GM19395 (cell line): ENCODE measurements at regions not wholly inside any gene's neighbourhood (a gene's known extent, or its start where the extent isn't known, plus 50 kb on each side); places are given as distances from the start of the nearest gene placed in this dataset.

Source experiments
- ATAC-seq: cut with Tn5 transposase; IDR thresholded peaks from one replicate; pipeline ENCODE4 v1.9.1; 2021; ENCODE audit warnings: mild to moderate bottlenecking, moderate library complexity; ENCODE audit not compliant: unreplicated experiment

DNA sequence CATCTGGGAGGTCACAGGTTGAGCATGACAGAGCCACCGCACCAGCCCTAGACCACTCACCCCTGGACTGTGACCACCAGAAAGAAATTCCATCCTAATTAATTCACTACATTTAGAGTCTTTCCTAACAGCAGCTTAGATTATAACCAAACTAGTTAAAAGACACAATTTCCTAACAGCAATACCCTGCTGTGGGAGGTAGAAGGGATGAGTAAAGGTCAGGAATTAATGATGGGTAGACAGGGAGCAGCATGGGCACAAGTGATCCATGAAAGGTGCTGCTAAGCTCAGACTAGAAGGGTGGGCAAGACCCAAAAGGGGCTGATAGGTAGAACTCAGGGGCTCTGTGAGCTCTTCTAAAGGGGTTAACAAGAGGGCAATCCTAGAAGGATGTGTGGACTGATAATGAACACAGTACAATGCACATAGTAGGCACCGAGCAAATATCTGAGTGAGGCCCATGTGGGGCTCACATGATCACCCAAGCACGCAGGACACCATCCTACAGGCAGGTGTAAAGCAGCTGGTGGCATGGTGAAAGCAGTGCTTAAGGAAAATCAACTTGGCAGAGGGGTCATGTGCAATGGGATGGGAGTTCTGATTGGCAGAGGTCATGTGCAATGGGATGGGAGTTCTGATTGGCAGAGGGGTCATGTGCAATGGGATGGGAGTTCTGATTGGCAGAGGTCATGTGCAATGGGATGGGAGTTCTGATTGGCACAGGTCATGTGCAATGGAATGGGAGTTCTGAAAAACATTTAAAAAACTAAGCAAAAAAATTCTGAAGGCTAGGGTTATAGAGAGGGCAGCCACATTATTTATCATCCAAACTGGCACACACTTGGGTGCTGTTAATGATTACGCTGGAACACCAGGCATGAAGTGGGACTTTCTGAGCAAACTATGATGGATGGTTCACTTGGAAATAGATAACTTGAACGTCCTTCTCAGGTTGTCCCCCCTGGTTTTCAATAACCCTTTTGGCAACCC lies 188.2 kb upstream of the FOXQ1 start:
- no peak for ATAC-seq

DNA sequence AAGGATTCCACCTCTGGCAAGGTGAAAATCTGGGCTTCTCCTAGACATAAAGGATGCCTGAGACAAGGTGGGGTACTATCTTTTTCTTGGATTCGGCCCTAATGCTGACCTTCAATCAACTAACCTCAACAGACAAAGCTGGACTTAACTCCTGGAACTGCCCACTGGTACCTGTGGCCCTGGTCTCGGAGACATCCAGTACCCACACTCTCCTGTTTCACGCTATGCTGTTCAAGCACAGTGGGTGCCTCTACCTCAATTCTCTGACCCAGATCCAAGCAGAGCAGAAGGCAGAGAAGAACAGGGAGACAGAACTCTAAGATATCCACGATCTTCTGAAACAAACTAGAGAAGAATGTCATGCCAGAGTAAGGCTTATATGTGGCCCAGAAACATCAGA lies 189.8 kb upstream of the FOXQ1 start:
- no peak for ATAC-seq

DNA sequence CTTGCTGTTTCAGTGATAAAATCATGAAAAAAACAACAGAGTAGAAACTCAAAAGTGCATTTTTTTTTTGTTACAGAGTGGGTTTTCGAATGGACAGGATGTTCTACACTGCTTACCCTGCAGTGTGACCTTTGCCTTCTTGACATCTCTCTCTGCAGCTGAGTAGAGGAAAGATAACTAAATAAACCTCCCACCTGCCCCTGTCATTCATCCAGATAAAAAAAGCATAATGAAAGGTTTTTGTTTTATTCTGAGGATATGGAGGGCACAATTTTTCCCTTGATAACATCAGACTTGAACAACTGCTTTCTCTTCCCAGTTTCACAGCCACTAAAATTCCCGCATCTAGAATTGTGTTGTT lies 193.6 kb upstream of the FOXQ1 start:
- no peak for ATAC-seq

DNA sequence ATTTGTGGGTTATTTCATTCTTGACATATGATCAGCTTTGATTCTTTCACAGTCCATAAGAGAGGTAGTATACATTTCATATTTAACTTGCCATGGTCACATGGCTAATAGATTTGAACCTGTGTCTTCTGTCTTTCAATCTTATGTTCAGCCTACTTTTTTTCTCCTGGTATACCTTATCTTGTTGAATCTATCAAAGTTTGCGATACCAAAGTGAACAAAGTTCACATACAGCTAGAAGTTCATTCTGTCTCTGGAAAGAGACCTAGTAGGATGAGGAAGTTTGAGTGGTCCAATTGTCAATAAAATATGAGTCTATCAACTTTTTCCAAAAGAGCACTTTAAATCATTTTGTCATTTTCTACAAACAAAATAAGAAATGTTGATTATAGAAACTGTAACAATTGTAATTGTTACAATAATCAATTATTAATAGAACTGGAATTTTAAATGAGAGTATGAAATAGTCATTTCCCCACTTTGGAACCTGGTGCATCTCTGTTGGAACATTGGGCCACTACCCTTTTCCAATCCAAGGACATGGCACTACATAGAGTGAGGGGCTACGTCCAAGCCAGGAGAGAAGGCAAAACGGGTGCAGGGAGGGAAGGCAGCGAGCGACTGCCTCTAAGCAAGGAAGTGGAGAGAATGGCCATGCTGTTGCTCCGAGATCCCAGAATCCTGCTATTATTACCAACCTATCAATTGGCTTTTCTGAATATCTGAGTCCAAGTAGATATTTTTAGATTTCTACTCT lies 194.2 kb upstream of the FOXQ1 start:
- no peak for ATAC-seq

- ATAC-seq, result no peak
Measured at GRCh38 chr6:1116149-1116548, 195.7 kb upstream of the FOXQ1 start.

DNA sequence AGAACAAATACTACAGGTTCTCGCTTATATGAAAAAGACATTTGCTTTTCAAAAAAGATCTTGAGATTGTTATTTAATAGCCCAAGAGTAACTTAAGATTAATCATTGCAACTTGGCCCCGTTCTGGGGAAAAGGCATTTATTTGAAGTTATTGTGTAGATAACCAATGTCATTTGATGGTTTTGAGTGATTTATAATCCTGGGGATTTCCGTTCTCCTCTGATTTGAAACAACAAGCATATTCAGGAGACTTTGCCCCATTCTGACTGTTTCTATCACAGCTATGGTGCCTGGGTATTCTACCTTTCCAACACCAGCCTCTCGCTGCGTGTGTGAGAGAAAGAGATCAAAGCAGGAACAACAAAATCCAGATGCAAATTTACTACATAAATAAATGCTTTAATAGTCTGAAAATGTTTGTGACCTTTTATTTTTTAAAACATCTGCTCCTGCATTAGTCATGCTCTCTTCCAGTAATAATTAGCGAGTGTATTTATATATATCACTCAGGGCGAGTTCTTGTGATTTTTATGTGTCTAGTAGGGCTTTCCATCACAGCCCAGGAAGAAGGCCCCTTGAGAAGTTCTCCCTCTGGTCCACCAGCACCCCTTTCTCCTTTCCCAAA lies 197.9 kb upstream of the FOXQ1 start:
- ATAC-seq, result no peak

- ATAC-seq, result no peak
Measured at GRCh38 chr6:1111361-1111760, 200.5 kb upstream of the FOXQ1 start.

- no peak for ATAC-seq
Measured at GRCh38 chr6:1110941-1111349, 201.0 kb upstream of the FOXQ1 start.

- ATAC-seq, result no peak
Measured at GRCh38 chr6:1110164-1110563, 201.7 kb upstream of the FOXQ1 start.

- ATAC-seq, result no peak
Measured at GRCh38 chr6:1109134-1109533, 202.8 kb upstream of the FOXQ1 start.

- ATAC-seq, result no peak
Measured at GRCh38 chr6:1108198-1108597, 203.7 kb upstream of the FOXQ1 start.

- no peak for ATAC-seq
Measured at GRCh38 chr6:1107578-1107977, 204.3 kb upstream of the FOXQ1 start.

DNA sequence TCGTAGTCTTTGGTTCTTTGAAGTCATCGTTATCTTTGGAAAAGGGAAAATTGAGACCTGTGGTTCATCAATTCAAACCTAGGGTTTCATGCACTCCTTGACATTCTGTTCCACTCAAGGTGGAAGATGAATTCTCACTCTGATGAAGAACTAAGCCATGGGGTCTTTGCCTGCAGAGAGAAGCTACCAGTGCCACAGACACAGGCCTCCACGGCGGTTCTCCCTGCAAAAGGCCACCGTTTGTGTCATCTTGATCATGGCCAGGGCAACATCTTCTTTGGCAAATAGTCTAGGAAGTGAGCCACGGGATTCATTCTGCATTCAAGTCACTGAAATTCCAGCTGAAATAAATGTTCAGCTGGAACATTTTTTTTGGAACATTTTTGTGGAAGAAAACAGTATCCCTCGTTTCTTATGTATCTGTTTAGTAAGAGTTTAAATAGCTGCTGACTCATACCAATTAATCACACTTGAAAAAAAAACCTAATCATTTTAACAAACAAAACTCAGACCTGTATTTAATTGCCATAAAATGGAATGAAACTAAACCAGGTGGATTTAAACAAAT lies 206.0 kb upstream of the FOXQ1 start:
- ATAC-seq, result no peak

GRCh38 chr6:1104988-1105670 lies 206.8 kb upstream of the FOXQ1 start:
- ATAC-seq, result no peak

DNA sequence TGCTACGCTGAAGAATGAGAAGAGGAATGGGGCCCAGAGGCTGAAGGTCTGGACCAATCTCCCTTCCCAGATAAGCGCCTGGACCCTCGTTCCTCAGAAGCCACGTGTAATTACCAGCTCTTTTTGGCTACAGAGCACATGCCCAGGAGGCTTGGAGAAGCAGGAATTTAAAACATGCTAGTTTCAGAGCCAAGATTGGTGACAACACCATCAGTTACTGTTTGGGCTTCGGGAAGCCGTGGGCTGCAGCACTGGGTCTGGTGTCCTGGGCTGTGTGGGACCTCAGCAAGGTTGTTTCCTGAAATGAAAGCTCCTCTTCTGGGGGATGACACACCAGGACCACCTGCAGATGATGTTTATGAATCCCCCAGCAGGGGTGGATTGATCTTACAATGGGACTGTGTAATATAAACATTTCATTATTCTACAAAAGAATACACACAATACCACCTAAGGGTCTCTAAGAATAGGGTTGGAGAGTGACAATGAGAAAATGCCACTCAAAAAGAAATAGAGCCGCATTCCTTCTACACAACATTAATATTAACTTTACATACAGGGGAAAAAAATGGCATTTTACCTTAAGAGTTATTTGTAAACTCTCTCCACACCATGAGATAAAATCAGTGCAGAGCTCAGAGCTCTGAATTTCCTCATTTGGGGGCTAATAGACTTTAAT lies 207.8 kb upstream of the FOXQ1 start:
- no peak for ATAC-seq

- ATAC-seq, result no peak
Measured at GRCh38 chr6:1103021-1103420, 208.9 kb upstream of the FOXQ1 start.

- ATAC-seq, result no peak
Measured at GRCh38 chr6:1100269-1100668, 211.6 kb upstream of the FOXQ1 start.

DNA sequence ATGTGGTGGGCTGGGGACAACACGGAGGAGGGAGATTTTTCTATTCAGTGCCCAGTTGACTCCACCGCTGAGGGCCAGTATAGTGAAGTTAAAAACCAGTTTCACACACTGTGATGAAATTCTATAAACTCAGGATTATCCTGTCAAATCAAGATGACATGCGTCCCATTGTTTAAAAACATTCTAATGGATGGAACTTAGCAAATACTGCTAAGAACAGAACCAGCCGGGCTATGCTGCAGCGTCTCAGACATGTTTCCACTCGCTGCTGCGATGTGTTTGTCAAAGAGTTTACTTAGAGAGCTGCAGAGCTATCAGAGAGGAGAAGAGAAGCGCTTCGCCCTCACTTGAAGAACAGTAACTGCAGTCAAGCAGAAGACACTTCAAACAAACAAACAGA lies 212.6 kb upstream of the FOXQ1 start:
- no peak for ATAC-seq

- ATAC-seq, result no peak
Measured at GRCh38 chr6:1096967-1097765, 214.7 kb upstream of the FOXQ1 start.
